GM12865 (cell line): ENCODE measurements at regions not wholly inside any gene's neighbourhood (a gene's known extent, or its start where the extent isn't known, plus 50 kb on each side); places are given as distances from the start of the nearest gene placed in this dataset.
A peak's percentile ranks its signal among the peaks of the same experiment; 100 is the strongest.
"Not testable (repeated sequence)": the region's sequence is repeated elsewhere in the genome, so short reads cannot be mapped to it uniquely, and the experiment has no call there.

ENCODE experiments used
- DNase-seq: peaks from one replicate; pipeline ENCODE4 v3.0.0; 2010; ENCODE audit warnings: low read depth
- H3K4me3 ChIP-seq: 2 replicates; pipeline ENCODE4 v1.5.1; 2011; ENCODE audit warnings: mild to moderate bottlenecking, low read depth, low read length, control low read depth
- CTCF ChIP-seq: IDR thresholded peaks from 2 replicates; pipeline ENCODE4 v1.5.1; 2011; ENCODE audit warnings: low read length, control low read depth, low read depth, inconsistent platforms; ENCODE audit not compliant: insufficient read depth; ENCODE audit errors: missing control alignments

GRCh38 chrY:11643549-11643948, 1057.5 kb upstream of the USP9Y start:
- DNase-seq, result not testable (repeated sequence)

GRCh38 chrY:11668221-11668620, 1032.8 kb upstream of the USP9Y start:
- DNase-seq, result peak; percentile 0
- no peak for TF ChIP-seq CTCF
- no peak overlapping the region for H3K4me3 ChIP-seq

More at GRCh38 chrY:11643549-11643948, 1057.5 kb upstream of the USP9Y start:
- H3K4me3 ChIP-seq, result not testable (repeated sequence)
